A549 (cell line): ENCODE measurements at regions not wholly inside any gene's neighbourhood (a gene's known extent, or its start where the extent isn't known, plus 50 kb on each side); places are given as distances from the start of the nearest gene placed in this dataset.

ENCODE experiments used
- CTCF ChIP-seq: fragments of >200 bp; sonication (Bioruptor Twin); formaldehyde crosslinking; IDR thresholded peaks from 3 replicates; pipeline ENCODE4 v1.5.1; 2016
- HDAC2 ChIP-seq: fragments of 200-600 bp; sonication (generic); IDR thresholded peaks from 2 replicates; pipeline ENCODE4 v1.6.1; 2016
- JUNB ChIP-seq: fragments of >200 bp; sonication (Bioruptor Twin); formaldehyde crosslinking; IDR thresholded peaks from 2 replicates; pipeline ENCODE4 v1.6.1; 2016
- KDM1A ChIP-seq: fragments of 200-600 bp; sonication (generic); IDR thresholded peaks from 2 replicates; pipeline ENCODE4 v1.6.1; 2016; ENCODE audit warnings: low read depth, mild to moderate bottlenecking
- KDM5A ChIP-seq: fragments of 200-600 bp; sonication (generic); IDR thresholded peaks from 2 replicates; pipeline ENCODE4 v1.6.1; 2016; ENCODE audit warnings: antibody characterized with exemption, mild to moderate bottlenecking
- MAFK ChIP-seq: fragments of 450-650 bp; IDR thresholded peaks from 2 replicates; pipeline ENCODE4 v1.6.1; 2014; ENCODE audit not compliant: partially characterized antibody
- MAX ChIP-seq: IDR thresholded peaks from 2 replicates; pipeline ENCODE4 v1.6.1; 2012
- PHF8 ChIP-seq: fragments of 200-600 bp; sonication (generic); IDR thresholded peaks from 2 replicates; pipeline ENCODE4 v1.6.1; 2016; ENCODE audit warnings: low read depth, mild to moderate bottlenecking, antibody characterized with exemption, moderate library complexity, borderline replicate concordance
- RAD21 ChIP-seq, 2 experiments: fragments of >200 bp in 1 of 2; sonication (Bioruptor Twin) in 1 of 2; formaldehyde crosslinking in 1 of 2; IDR thresholded peaks in 1 of 2; conservative IDR thresholded peaks in 1 of 2; 2 replicates in 1 of 2; 3 replicates in 1 of 2; pipeline ENCODE4 v1.6.1; 2012 to 2018; ENCODE audit warnings: inconsistent platforms in 1 of 2
- RCOR1 ChIP-seq: fragments of 150-350 bp; IDR thresholded peaks from 2 replicates; pipeline ENCODE4 v1.6.1; 2014; ENCODE audit warnings: antibody characterized with exemption, low read length, low read depth
- RFX5 ChIP-seq: fragments of 450-650 bp; IDR thresholded peaks from 2 replicates; pipeline ENCODE4 v1.7.1; 2014; ENCODE audit warnings: antibody characterized with exemption, mild to moderate bottlenecking, moderate library complexity
- SMC3 ChIP-seq: fragments of >200 bp; sonication (Bioruptor Twin); formaldehyde crosslinking; IDR thresholded peaks from 3 replicates; pipeline ENCODE4 v1.6.1; 2018; ENCODE audit warnings: inconsistent platforms
- TF ChIP-seq, protein P1 (sequence below): fragments of 250-450 bp; sonication (Bioruptor Pico); IDR thresholded peaks from 2 replicates; pipeline ENCODE4 v1.5.0; 2021; ENCODE audit warnings: mild to moderate bottlenecking, moderate library complexity, borderline replicate concordance
- TF ChIP-seq, protein P2 (sequence below): fragments of 200-600 bp; sonication (generic); IDR thresholded peaks from 2 replicates; pipeline ENCODE4 v1.6.1; 2016; ENCODE audit warnings: antibody characterized with exemption, mild to moderate bottlenecking, moderate library complexity

DNA sequence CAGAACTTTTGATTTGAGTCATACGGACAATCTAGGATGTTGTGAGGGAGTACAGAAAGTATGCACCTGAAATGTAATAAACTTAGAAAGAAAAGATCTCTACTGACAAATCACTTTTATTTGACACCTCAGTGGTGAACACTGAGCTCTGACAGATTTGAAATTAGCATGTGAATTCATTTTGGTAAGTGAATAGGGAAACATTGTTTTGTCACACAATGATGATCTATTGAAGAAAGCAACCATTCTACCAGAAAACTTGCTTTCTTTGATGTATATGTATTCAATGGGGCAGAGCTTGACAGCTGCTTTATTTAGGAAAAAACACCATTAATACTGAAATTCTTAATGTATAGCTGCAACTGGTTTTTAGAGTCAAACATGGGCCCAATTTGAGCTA, 500.5 kb downstream of the CCDC85A start:
- TF ChIP-seq CTCF (no peak), HDAC2 (no peak), RFX5 (no peak), MAX (no peak), RAD21 (conservative IDR thresholded peaks at IDR 0.05 in 1 of 2, IDR thresholded peaks at IDR 0.05 in 1 of 2) (no peak), KDM5A (no peak), MAFK (no peak), SMC3 (no peak), JUNB (no peak), RCOR1 (no peak), KDM1A (no peak), PHF8 (no peak)
- TF ChIP-seq, protein P1, sequence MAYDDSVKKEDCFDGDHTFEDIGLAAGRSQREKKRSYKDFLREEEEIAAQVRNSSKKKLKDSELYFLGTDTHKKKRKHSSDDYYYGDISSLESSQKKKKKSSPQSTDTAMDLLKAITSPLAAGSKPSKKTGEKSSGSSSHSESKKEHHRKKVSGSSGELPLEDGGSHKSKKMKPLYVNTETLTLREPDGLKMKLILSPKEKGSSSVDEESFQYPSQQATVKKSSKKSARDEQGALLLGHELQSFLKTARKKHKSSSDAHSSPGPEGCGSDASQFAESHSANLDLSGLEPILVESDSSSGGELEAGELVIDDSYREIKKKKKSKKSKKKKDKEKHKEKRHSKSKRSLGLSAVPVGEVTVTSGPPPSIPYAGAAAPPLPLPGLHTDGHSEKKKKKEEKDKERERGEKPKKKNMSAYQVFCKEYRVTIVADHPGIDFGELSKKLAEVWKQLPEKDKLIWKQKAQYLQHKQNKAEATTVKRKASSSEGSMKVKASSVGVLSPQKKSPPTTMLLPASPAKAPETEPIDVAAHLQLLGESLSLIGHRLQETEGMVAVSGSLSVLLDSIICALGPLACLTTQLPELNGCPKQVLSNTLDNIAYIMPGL (CRISPR knock-in tag): no peak
- TF ChIP-seq, protein P2, sequence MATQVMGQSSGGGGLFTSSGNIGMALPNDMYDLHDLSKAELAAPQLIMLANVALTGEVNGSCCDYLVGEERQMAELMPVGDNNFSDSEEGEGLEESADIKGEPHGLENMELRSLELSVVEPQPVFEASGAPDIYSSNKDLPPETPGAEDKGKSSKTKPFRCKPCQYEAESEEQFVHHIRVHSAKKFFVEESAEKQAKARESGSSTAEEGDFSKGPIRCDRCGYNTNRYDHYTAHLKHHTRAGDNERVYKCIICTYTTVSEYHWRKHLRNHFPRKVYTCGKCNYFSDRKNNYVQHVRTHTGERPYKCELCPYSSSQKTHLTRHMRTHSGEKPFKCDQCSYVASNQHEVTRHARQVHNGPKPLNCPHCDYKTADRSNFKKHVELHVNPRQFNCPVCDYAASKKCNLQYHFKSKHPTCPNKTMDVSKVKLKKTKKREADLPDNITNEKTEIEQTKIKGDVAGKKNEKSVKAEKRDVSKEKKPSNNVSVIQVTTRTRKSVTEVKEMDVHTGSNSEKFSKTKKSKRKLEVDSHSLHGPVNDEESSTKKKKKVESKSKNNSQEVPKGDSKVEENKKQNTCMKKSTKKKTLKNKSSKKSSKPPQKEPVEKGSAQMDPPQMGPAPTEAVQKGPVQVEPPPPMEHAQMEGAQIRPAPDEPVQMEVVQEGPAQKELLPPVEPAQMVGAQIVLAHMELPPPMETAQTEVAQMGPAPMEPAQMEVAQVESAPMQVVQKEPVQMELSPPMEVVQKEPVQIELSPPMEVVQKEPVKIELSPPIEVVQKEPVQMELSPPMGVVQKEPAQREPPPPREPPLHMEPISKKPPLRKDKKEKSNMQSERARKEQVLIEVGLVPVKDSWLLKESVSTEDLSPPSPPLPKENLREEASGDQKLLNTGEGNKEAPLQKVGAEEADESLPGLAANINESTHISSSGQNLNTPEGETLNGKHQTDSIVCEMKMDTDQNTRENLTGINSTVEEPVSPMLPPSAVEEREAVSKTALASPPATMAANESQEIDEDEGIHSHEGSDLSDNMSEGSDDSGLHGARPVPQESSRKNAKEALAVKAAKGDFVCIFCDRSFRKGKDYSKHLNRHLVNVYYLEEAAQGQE: no peak
